ENCODE measurements at regions not wholly inside any gene's neighbourhood (a gene's known extent, or its start where the extent isn't known, plus 50 kb on each side); places are given as distances from the start of the nearest gene placed in this dataset.

- Histone ChIP-seq H4K20me1 (ENCODE audit: insufficient read depth) (no peaks in the 10 kb centered on the region), H3K36me3 (ENCODE audit: control insufficient read depth in 1 of 2, insufficient read depth in 2 of 2, low read length in 2 of 2) (no peaks in the 10 kb centered on the region), H3K27me3 (ENCODE audit: insufficient read depth, low read length) (no peaks in the 10 kb centered on the region), H3K9ac (ENCODE audit: low read length) (no peak overlapping the region), H3K79me2 (ENCODE audit: insufficient read depth, low read length) (no peaks in the 10 kb centered on the region), H3K4me3 (replicated peaks in 1 of 2; ENCODE audit: low read depth in 1 of 2, low read length in 2 of 2) (no peak overlapping the region), H3K9me3 (ENCODE audit: control insufficient read depth in 1 of 2, insufficient read depth in 1 of 2, low read depth in 1 of 2, low read length in 2 of 2) (no peaks in the 10 kb centered on the region), H3K4me2 (ENCODE audit: low read length) (no peak overlapping the region), H2AFZ (ENCODE audit: low read depth, low read length, poor library complexity, severe bottlenecking) (no peak overlapping the region), H3K4me1 (ENCODE audit: control insufficient read depth in 1 of 2, insufficient read depth in 2 of 2, low read length in 2 of 2) (no peaks in the 10 kb centered on the region), H3K27ac (ENCODE audit: low read depth, low read length) (no peak overlapping the region), H3K9me2 (ENCODE audit: insufficient read depth) (no peaks in the 10 kb centered on the region)
- DNase-seq (ENCODE audit: low read depth, low spot score) = no peak
- ATAC-seq = no peak
- BruUV-seq (replicated peaks) = no TSS peak
- POLR2A ChIA-PET = no interaction called here
- RAD21 ChIA-PET (ENCODE audit: low non-redundant PET in 1 of 2, low total read pairs in 2 of 2, uncharacterized antibody in 2 of 2, unreplicated experiment in 2 of 2) = no interaction called here
- intact Hi-C loops (cut with micrococcal nuclease) = no loop called here
- CTCF ChIA-PET = no interaction called here
- no peak for TF ChIP-seq EZH2 (IDR thresholded peaks at IDR 0.05)
- TF ChIP-seq EZH2phosphoT487 (IDR thresholded peaks at IDR 0.05; ENCODE audit: borderline replicate concordance) = no peak
- no peak for TF ChIP-seq YY1 (IDR thresholded peaks at IDR 0.05; ENCODE audit: extremely low read depth, insufficient replicate concordance, low read depth, low read length)
- no peak for TF ChIP-seq RAD21 (IDR thresholded peaks at IDR 0.05; ENCODE audit: low read depth)
- TF ChIP-seq FOSL1 (IDR thresholded peaks at IDR 0.05; ENCODE audit: low read depth) = no peak
- no peak for TF ChIP-seq SRF (IDR thresholded peaks at IDR 0.05; ENCODE audit: low read depth)
- no peak for TF ChIP-seq SIN3A (IDR thresholded peaks at IDR 0.05; ENCODE audit: low read depth)
- no peak for TF ChIP-seq SP1 (IDR thresholded peaks at IDR 0.05; ENCODE audit: low read depth)
- TF ChIP-seq ZBTB33 (IDR thresholded peaks at IDR 0.05; ENCODE audit: extremely low read depth, insufficient replicate concordance, low read length) = no peak
- no peak for TF ChIP-seq CBX3 (IDR thresholded peaks at IDR 0.05; ENCODE audit: low read depth)
- no peak for TF ChIP-seq REST (IDR thresholded peaks at IDR 0.05; ENCODE audit: low read depth)
- no peak for TF ChIP-seq JUND (IDR thresholded peaks at IDR 0.05)
- TF ChIP-seq ZFX (IDR thresholded peaks at IDR 0.05) = no peak
- no peak for TF ChIP-seq CTCF (IDR thresholded peaks at IDR 0.05 in 2 of 3, conservative IDR thresholded peaks at IDR 0.05 in 1 of 3; ENCODE audit: borderline replicate concordance in 1 of 3, insufficient read depth in 1 of 3, low read depth in 2 of 3, low read length in 2 of 3)
- no peak for TF ChIP-seq ZNF274 (IDR thresholded peaks at IDR 0.05; ENCODE audit: low read depth, low read length)
Observed at GRCh38 chr5:74405593-74405992, 234.9 kb downstream of the ENC1 start.
